DMS79 treated with DMSO at 0.1 percent for 48 hours (cell line): ENCODE measurements at regions not wholly inside any gene's neighbourhood (a gene's known extent, or its start where the extent isn't known, plus 50 kb on each side); places are given as distances from the start of the nearest gene placed in this dataset.
"Not testable (repeated sequence)": the region's sequence is repeated elsewhere in the genome, so short reads cannot be mapped to it uniquely, and the experiment has no call there.

Source experiments
- DNase-seq: peaks from one replicate; lab custom pipeline; 2025; lab: John Stamatoyannopoulos, UW

- DNase-seq, result no peak
Measured at GRCh38 chr22:22946131-22946530, 58.5 kb downstream of the IGLL5 start.

GRCh38 chr22:22948651-22949571, 61.3 kb downstream of the IGLL5 start:
- DNase-seq, result no peak

- no peak for DNase-seq
Measured at GRCh38 chr22:22949953-22950352, 62.3 kb downstream of the IGLL5 start.

- no peak for DNase-seq
Measured at GRCh38 chr22:22951035-22951434, 63.4 kb downstream of the IGLL5 start.

- DNase-seq, result no peak
Measured at GRCh38 chr22:22952531-22953280, 65.1 kb downstream of the IGLL5 start.

- no peak for DNase-seq
Measured at GRCh38 chr22:22953791-22954190, 66.2 kb downstream of the IGLL5 start.

- no peak for DNase-seq
Measured at GRCh38 chr22:22954656-22955055, 67.0 kb downstream of the IGLL5 start.

- no peak for DNase-seq
Measured at GRCh38 chr22:22955276-22955798, 67.7 kb downstream of the IGLL5 start.

- DNase-seq, result peak; percentile 21
Measured at GRCh38 chr22:22955866-22956535, 68.4 kb downstream of the IGLL5 start.

GRCh38 chr22:22957090-22957489, 69.5 kb downstream of the IGLL5 start:
- no peak for DNase-seq

GRCh38 chr22:22958621-22959020, 71.0 kb downstream of the IGLL5 start:
- no peak for DNase-seq

- DNase-seq, result peak; percentile 23
Measured at GRCh38 chr22:22959147-22959827, 71.7 kb downstream of the IGLL5 start.

- DNase-seq, result no peak
Measured at GRCh38 chr22:22960307-22960706, 72.7 kb downstream of the IGLL5 start.

GRCh38 chr22:22961574-22961973, 74.0 kb downstream of the IGLL5 start:
- no peak for DNase-seq

GRCh38 chr22:22968366-22968765, 80.8 kb downstream of the IGLL5 start:
- DNase-seq, result no peak

GRCh38 chr22:22972605-22973004, 85.0 kb downstream of the IGLL5 start:
- not testable (repeated sequence) for DNase-seq

- DNase-seq, result no peak
Measured at GRCh38 chr22:22973336-22973735, 85.7 kb downstream of the IGLL5 start.

- no peak for DNase-seq
Measured at GRCh38 chr22:22974156-22974555, 86.5 kb downstream of the IGLL5 start.

- no peak for DNase-seq
Measured at GRCh38 chr22:22974795-22975580, 87.4 kb downstream of the IGLL5 start.

GRCh38 chr22:22976033-22976922, 88.7 kb downstream of the IGLL5 start:
- DNase-seq, result no peak
